ENCODE measurements at regions not wholly inside any gene's neighbourhood (a gene's known extent, or its start where the extent isn't known, plus 50 kb on each side); places are given as distances from the start of the nearest gene placed in this dataset.

- no peak overlapping the region for H3K27ac ChIP-seq (ENCODE audit: low read depth in 1 of 2, low read length in 2 of 2)
- H3K4me1 ChIP-seq (ENCODE audit: control insufficient read depth in 1 of 2, insufficient read depth in 2 of 2, low read length in 2 of 2), result no peaks in the 10 kb centered on the region
- no peaks in the 10 kb centered on the region for H3K36me3 ChIP-seq (ENCODE audit: control insufficient read depth in 1 of 2, insufficient read depth in 2 of 2, low read length in 1 of 2)
- intact Hi-C loops (cut with DNase I), result no loop called here
- 20 to 23% methylated on average over 1 of the region's 1 CpG for WGBS, 2 donors
- DNase-seq, result no peak
- no peaks in the 10 kb centered on the region for H3K9me3 ChIP-seq (ENCODE audit: control insufficient read depth, low read length)
- H3K27me3 ChIP-seq (ENCODE audit: control insufficient read depth in 1 of 2, insufficient read depth in 2 of 2, low read length in 1 of 2), result peaks cover 0 to 2% of the 10 kb centered on the region in 2 donors
- ATAC-seq (ENCODE audit: low FRiP score), result no peak
- H3K4me3 ChIP-seq (ENCODE audit: low read length in 2 of 2), result no peak overlapping the region
Observed at GRCh38 chr6:105746130-105746505, 340.0 kb upstream of the PRDM1 start.

- Histone ChIP-seq H3K27ac (ENCODE audit: low read depth in 1 of 2, low read length in 2 of 2) (no peak overlapping the region), H3K36me3 (ENCODE audit: control insufficient read depth in 1 of 2, insufficient read depth in 2 of 2, low read length in 1 of 2) (no peaks in the 10 kb centered on the region), H3K4me1 (ENCODE audit: control insufficient read depth in 1 of 2, insufficient read depth in 2 of 2, low read length in 2 of 2) (no peaks in the 10 kb centered on the region), H3K9me3 (ENCODE audit: control insufficient read depth, low read length) (no peaks in the 10 kb centered on the region), H3K27me3 (ENCODE audit: control insufficient read depth in 1 of 2, insufficient read depth in 2 of 2, low read length in 1 of 2) (peaks cover 0 to 2% of the 10 kb centered on the region in 2 donors), H3K4me3 (ENCODE audit: low read length in 2 of 2) (no peak overlapping the region)
- ATAC-seq (ENCODE audit: low FRiP score), result no peak
- DNase-seq, result no peak
- WGBS, 2 donors, result 90 to 91% methylated on average over 2 of the region's 2 CpGs
- intact Hi-C loops (cut with DNase I), result no loop called here
Observed at GRCh38 chr6:105745464-105746129, 340.5 kb upstream of the PRDM1 start.

GRCh38 chr6:105744815-105745214, 341.3 kb upstream of the PRDM1 start:
- no peaks in the 10 kb centered on the region for H3K36me3 ChIP-seq (ENCODE audit: control insufficient read depth in 1 of 2, insufficient read depth in 2 of 2, low read length in 1 of 2)
- H3K27me3 ChIP-seq (ENCODE audit: control insufficient read depth in 1 of 2, insufficient read depth in 2 of 2, low read length in 1 of 2), result peaks cover 0 to 3% of the 10 kb centered on the region in 2 donors
- H3K4me3 ChIP-seq (ENCODE audit: low read length in 2 of 2), result no peak overlapping the region
- intact Hi-C loops (cut with DNase I), result no loop called here
- no peaks in the 10 kb centered on the region for H3K9me3 ChIP-seq (ENCODE audit: control insufficient read depth, low read length)
- DNase-seq (no peak), ATAC-seq (ENCODE audit: low FRiP score) (no peak)
- H3K4me1 ChIP-seq (ENCODE audit: control insufficient read depth in 1 of 2, insufficient read depth in 2 of 2, low read length in 2 of 2), result no peaks in the 10 kb centered on the region
- H3K27ac ChIP-seq (ENCODE audit: low read depth in 1 of 2, low read length in 2 of 2), result no peak overlapping the region
- 68 to 76% methylated on average over 1 of the region's 1 CpG for WGBS, 2 donors

- Histone ChIP-seq H3K27ac (ENCODE audit: low read depth in 1 of 2, low read length in 2 of 2) (no peak overlapping the region), H3K4me1 (ENCODE audit: control insufficient read depth in 1 of 2, insufficient read depth in 2 of 2, low read length in 2 of 2) (no peaks in the 10 kb centered on the region), H3K9me3 (ENCODE audit: control insufficient read depth, low read length) (no peaks in the 10 kb centered on the region), H3K4me3 (ENCODE audit: low read length in 2 of 2) (no peak overlapping the region), H3K27me3 (ENCODE audit: control insufficient read depth in 1 of 2, insufficient read depth in 2 of 2, low read length in 1 of 2) (peaks cover 0 to 1% of the 10 kb centered on the region in 2 donors), H3K36me3 (ENCODE audit: control insufficient read depth in 1 of 2, insufficient read depth in 2 of 2, low read length in 1 of 2) (no peaks in the 10 kb centered on the region)
- 65 to 66% methylated on average over 7 of the region's 7 CpGs for WGBS, 2 donors
- intact Hi-C loops (cut with DNase I), result no loop called here
- ATAC-seq (ENCODE audit: low FRiP score), result no peak
- no peak for DNase-seq
Observed at GRCh38 chr6:105740946-105741645, 338.2 kb upstream of the PREP start.

- ATAC-seq (ENCODE audit: low FRiP score) (no peak), DNase-seq (no peak)
- WGBS, 2 donors, result 84 to 90% methylated on average over 2 of the region's 2 CpGs
- no peak overlapping the region for H3K4me3 ChIP-seq (ENCODE audit: low read length in 2 of 2)
- H3K27ac ChIP-seq (ENCODE audit: low read depth in 1 of 2, low read length in 2 of 2), result no peak overlapping the region
- H3K36me3 ChIP-seq (ENCODE audit: control insufficient read depth in 1 of 2, insufficient read depth in 2 of 2, low read length in 1 of 2), result no peaks in the 10 kb centered on the region
- intact Hi-C loops (cut with DNase I), result no loop called here
- H3K9me3 ChIP-seq (ENCODE audit: control insufficient read depth, low read length), result no peaks in the 10 kb centered on the region
- peaks cover 0 to 1% of the 10 kb centered on the region in 2 donors for H3K27me3 ChIP-seq (ENCODE audit: control insufficient read depth in 1 of 2, insufficient read depth in 2 of 2, low read length in 1 of 2)
- no peaks in the 10 kb centered on the region for H3K4me1 ChIP-seq (ENCODE audit: control insufficient read depth in 1 of 2, insufficient read depth in 2 of 2, low read length in 2 of 2)
Observed at GRCh38 chr6:105739764-105740163, 336.9 kb upstream of the PREP start.

GRCh38 chr6:105733556-105734162, 330.8 kb upstream of the PREP start:
- H3K9me3 ChIP-seq (ENCODE audit: control insufficient read depth, low read length), result no peaks in the 10 kb centered on the region
- DNase-seq, result no peak
- H3K27me3 ChIP-seq (ENCODE audit: control insufficient read depth in 1 of 2, insufficient read depth in 2 of 2, low read length in 1 of 2), result no peaks in the 10 kb centered on the region
- no peak overlapping the region for H3K27ac ChIP-seq (ENCODE audit: low read depth in 1 of 2, low read length in 2 of 2)
- ATAC-seq (ENCODE audit: low FRiP score), result no peak
- no peak overlapping the region for H3K4me3 ChIP-seq (ENCODE audit: low read length in 2 of 2)
- H3K36me3 ChIP-seq (ENCODE audit: control insufficient read depth in 1 of 2, insufficient read depth in 2 of 2, low read length in 1 of 2), result no peaks in the 10 kb centered on the region
- H3K4me1 ChIP-seq (ENCODE audit: control insufficient read depth in 1 of 2, insufficient read depth in 2 of 2, low read length in 2 of 2), result no peaks in the 10 kb centered on the region
- intact Hi-C loops (cut with DNase I), result no loop called here
- WGBS, 2 donors, result 58 to 61% methylated on average over 4 of the region's 4 CpGs

- H3K4me1 ChIP-seq (ENCODE audit: control insufficient read depth in 1 of 2, insufficient read depth in 2 of 2, low read length in 2 of 2), result no peaks in the 10 kb centered on the region
- no peaks in the 10 kb centered on the region for H3K9me3 ChIP-seq (ENCODE audit: control insufficient read depth, low read length)
- no peaks in the 10 kb centered on the region for H3K36me3 ChIP-seq (ENCODE audit: control insufficient read depth in 1 of 2, insufficient read depth in 2 of 2, low read length in 1 of 2)
- DNase-seq, result no peak
- no peak for ATAC-seq (ENCODE audit: low FRiP score)
- no peak overlapping the region for H3K4me3 ChIP-seq (ENCODE audit: low read length in 2 of 2)
- intact Hi-C loops (cut with DNase I), result no loop called here
- peaks cover 0 to 1% of the 10 kb centered on the region in 2 donors for H3K27me3 ChIP-seq (ENCODE audit: control insufficient read depth in 1 of 2, insufficient read depth in 2 of 2, low read length in 1 of 2)
- WGBS, 2 donors, result 94% methylated on average over 1 of the region's 1 CpG
- no peak overlapping the region for H3K27ac ChIP-seq (ENCODE audit: low read depth in 1 of 2, low read length in 2 of 2)
Observed at GRCh38 chr6:105728995-105729394, 326.1 kb upstream of the PREP start.

GRCh38 chr6:105726902-105727655, 324.2 kb upstream of the PREP start:
- Histone ChIP-seq H3K27me3 (ENCODE audit: control insufficient read depth in 1 of 2, insufficient read depth in 2 of 2, low read length in 1 of 2) (peaks cover 0 to 1% of the 10 kb centered on the region in 2 donors), H3K4me3 (ENCODE audit: low read length in 2 of 2) (no peak overlapping the region), H3K36me3 (ENCODE audit: control insufficient read depth in 1 of 2, insufficient read depth in 2 of 2, low read length in 1 of 2) (no peaks in the 10 kb centered on the region), H3K27ac (ENCODE audit: low read depth in 1 of 2, low read length in 2 of 2) (no peak overlapping the region), H3K9me3 (ENCODE audit: control insufficient read depth, low read length) (no peaks in the 10 kb centered on the region), H3K4me1 (ENCODE audit: control insufficient read depth in 1 of 2, insufficient read depth in 2 of 2, low read length in 2 of 2) (no peaks in the 10 kb centered on the region)
- ATAC-seq (ENCODE audit: low FRiP score), result no peak
- intact Hi-C loops (cut with DNase I), result no loop called here
- WGBS, 2 donors, result 83 to 86% methylated on average over 4 of the region's 4 CpGs
- DNase-seq, result no peak

Data from aorta (tissue), 5 donors.